Fibroblast of gingiva (primary cell): ENCODE measurements at regions not wholly inside any gene's neighbourhood (a gene's known extent, or its start where the extent isn't known, plus 50 kb on each side); places are given as distances from the start of the nearest gene placed in this dataset.
"Not testable (repeated sequence)": the region's sequence is repeated elsewhere in the genome, so short reads cannot be mapped to it uniquely, and the experiment has no call there.

Source experiments
- DNase-seq: peaks from one replicate; pipeline ENCODE4 v3.0.0-alpha.2; 2011; ENCODE audit warnings: low read depth

GRCh38 chr9:78871086-78871451 lies 574.1 kb downstream of the PSAT1 start:
- no peak for DNase-seq

- peak; percentile 83 for DNase-seq
These were observed 574.8 kb downstream of the PSAT1 start for GRCh38 chr9:78871452-78872331.

DNA sequence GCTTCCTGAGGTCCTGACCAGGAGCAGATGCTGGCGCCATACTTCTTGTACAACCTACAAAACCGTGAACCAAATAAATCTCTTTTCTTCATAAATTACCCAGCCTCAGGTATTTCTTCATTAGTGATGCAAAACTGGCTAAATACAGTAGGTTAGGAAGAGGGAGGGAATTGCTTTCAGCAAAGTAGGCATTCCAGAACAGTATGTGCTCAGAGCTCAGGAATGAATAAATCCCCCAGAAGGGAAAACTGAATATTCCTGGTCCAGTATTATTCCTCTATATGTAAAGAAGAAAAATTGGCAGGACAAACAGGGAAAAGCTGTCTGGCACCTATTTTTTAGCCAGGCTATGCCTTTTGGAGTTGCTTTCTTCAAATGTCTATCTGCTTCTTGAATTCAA lies 577.1 kb downstream of the PSAT1 start:
- no peak for DNase-seq

DNA sequence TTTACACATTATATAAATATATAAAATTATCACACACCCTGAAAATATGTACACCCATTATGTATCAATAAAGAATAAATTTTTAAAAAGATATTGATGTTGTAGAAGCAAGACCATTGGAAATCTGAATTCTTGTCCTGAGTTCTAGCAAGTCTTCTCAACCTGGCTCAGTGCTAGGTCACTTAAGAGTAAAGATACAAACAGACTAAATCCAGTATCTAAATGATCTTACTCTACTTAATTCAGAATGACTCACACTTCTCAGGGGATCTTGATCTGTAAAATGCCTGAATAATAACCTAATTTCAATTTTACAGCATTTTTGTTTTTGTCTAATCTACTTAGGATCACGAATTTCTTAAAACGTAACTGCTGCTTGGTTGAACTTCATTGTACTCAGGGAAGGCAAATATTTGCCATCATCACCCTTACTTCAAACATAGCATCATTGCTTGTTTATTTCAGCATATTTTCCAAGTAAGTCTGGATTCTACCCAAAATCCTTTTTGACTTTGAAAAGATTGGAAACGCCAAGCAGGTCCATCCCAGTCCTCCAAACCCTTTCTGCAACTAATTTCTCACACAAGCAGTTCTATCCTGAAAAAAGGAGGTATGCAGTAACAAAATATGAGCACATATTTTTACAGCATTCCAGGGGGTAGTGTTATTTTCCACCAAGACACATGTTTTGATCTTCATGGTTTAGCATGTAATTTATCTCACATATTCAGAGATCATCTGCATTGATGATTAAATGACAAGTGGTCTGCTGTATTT lies 582.6 kb downstream of the PSAT1 start:
- peak; percentile 62 for DNase-seq

DNA sequence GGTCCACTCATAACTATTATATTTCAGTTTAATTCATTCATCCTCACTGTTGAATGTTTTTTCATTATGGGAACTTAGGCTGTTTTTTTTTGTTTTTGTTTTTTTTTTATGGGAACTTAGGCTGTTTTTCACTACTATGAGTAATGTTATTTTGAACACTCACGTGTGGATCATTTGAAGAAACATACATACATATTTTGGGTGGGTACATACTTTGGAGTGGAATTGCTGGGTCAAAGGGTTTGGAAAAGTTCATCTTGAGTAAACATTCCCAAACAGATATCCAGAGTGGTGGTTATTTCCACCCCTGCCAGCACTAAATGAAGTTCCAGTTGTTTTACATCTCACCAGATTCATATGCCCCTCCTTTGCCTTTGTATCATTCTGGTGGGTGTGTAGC lies 584.4 kb downstream of the PSAT1 start:
- no peak for DNase-seq

GRCh38 chr9:78882481-78882880 lies 585.6 kb downstream of the PSAT1 start:
- no peak for DNase-seq

GRCh38 chr9:78884611-78885150 lies 587.8 kb downstream of the PSAT1 start:
- no peak for DNase-seq

DNA sequence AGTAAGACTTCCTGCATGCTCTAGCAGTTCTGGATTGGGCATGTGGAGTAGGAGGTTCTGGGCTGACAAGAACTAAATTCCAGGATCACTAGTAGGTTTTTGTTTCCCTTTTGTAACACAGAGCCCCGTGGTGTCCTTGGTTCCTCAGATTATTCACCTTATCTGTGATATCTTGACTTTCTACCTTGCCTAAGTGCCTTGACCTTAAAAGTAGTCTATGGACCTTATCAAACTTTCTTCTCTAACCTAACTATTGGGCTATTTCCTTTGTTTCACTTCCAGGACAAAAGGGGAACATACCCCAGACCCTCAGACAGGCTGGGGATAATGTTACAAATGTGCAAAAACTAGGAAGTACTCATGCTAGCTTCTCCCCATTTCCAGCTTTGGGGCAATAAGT lies 595.3 kb downstream of the PSAT1 start:
- no peak for DNase-seq

DNA sequence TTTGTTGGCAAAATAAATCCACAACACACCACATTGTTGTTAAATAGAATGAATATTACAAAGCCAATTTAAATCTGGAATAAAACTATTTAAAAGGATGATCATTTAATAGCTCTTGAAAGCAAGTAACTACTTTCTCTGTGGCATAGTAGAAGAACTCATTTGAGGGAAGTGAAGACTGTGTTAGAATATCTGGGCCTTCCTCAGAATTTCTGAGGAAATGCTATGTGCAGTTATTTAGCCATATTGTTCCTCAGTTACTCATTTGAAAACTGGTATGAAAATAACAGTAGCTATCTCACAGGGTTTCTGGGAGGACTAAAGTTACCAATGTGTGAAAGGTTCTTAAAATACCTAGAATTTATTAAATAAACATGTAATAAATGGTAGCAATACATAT lies 595.8 kb downstream of the PSAT1 start:
- no peak for DNase-seq

- DNase-seq: peak; percentile 53
These were observed 597.0 kb downstream of the PSAT1 start for GRCh38 chr9:78893774-78894401.

GRCh38 chr9:78896479-78896878 lies 599.6 kb downstream of the PSAT1 start:
- no peak for DNase-seq

- DNase-seq: no peak
These were observed 601.3 kb downstream of the PSAT1 start for GRCh38 chr9:78898234-78898633.

DNA sequence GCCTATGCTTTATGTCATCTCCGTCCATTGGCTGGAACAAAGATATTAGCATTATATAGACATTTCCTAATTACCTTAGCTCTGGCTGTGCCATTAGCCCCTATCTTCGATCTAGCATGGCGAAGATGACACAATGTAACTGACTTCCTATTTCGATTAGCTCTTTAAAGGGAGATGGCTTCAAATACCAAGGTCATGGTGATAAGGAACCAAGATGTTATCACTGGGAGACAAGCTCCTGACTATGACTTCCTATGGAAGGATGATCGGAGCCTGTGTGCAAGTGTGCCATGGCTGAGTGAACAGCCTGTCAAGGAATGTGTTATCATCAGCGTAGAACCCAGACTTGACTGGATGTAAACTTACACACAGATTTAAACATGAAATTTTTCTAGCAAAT lies 602.1 kb downstream of the PSAT1 start:
- no peak for DNase-seq

DNA sequence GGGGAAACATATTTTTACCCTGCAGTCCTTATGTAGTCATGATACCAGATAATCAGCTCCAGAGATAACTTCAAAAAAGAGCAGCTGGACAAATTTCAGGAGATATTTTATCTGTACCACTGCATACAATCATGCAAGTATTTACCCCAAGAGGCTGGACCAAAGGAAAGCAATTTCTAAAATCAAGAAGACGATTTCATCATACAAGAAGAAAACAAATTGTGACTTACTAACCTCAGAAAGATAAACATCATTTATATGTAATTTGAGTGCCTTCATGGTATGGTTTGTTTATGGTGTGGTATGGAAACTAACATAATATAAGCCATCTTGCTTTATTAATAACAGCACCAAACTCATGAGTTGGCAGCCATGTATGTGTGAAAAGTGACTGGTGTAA lies 603.6 kb downstream of the PSAT1 start:
- DNase-seq: peak; percentile 55

DNA sequence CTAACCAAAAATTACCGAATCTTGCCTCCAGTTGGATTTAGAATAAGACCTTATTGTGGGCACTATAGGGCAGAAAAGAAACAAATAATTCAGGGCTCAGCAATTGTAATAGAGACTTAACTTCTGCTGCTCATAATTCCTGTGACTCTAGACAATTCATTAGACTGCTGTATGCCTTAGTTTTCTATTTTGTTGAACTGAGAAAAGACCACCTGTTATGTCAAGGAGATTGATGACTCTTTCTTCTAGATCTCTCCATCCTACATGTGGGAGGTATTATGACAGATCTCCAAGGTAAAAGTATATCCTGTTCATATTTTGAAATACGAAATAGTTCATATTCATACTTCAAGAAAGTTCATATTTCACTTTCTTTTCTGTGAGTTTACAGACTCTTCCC lies 605.1 kb downstream of the PSAT1 start:
- DNase-seq: no peak

DNA sequence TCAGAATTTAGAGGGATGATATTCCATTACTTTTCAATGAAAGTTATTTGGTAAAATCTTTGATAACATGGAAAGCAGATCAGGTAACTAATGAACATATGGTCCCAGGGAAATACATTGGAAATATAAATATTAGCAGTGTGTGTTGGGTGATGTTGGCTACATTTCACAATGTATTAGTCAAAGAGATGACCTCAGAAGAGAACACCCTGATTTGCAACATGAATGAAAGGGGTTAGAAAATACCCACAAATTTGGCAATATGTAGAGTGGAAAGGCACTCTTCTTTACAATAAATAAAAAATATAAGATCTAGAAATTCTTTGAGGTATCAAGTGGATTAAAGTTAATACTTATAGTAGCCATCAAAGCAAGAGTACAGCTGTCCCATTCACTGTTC lies 606.7 kb downstream of the PSAT1 start:
- DNase-seq: peak; percentile 28

DNA sequence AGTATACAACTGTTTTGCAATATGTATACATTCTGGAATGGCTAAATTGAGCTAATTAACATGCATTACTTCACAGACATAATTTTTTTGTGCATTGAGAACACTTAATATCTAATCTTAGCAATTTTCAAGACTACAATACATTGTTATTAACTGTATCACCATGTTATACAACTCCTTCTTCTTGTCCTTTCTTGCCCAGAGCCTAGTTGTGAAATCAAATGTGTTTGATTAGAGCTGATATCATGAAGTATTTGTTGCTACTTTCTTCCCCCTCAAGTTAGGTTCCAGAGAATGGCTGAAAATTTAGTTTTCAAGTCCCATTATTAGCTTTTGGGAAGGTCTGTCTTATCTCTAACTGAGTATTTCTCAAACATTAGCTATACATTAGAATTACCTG lies 607.8 kb downstream of the PSAT1 start:
- DNase-seq: no peak

DNA sequence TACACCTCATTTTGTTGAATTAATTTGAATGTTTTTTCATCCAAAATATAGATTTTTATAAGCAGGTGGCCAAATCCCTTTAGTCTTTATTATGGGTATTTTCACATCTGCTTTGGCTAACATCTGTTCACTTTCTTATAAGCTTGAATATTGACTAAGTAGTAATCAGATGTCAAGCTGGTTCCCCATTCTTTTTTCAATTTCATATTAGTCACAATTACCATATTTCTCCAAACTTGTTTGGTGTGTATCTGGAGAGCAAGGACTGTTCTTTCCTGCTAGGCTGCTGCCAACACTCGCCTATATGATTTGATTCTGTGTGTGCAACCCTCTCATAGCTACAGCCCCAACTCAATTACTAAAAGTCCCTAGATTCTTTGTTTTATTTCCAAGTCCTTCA lies 608.5 kb downstream of the PSAT1 start:
- DNase-seq: no peak

DNA sequence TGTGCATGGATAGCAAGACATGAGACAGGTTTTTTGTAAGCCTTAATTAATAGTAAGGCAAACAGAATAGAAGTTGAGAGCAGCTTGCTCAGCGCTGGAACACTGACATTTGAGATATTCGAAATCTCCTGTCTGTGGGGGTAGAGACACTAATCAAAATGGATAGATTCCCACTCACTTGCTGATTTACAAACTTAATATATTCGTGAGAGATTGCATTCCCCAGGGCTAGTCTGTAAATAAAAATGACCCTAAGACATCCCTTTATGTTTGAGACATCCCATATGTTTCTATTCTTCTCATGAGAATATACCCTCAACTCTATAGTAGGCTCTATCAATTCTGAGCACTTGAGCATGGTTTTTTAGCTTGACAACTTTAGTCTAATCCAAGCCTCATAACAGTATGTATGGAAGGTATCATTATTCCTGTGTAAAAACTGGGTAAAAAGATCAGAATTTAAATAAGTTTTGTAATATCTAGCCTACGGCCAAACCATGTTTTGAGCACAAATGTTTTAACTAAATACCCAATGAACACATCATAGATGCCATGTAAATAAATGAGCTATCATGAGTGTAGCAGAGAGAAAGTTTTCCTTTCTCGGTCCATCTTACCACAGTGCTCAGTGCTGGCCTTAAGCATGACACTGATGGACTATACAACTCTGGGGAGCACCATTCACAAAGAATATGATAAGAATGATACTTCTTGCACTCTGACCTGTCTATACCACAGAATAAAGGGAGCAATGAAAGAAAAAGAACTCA lies 609.2 kb downstream of the PSAT1 start:
- no peak for DNase-seq

DNA sequence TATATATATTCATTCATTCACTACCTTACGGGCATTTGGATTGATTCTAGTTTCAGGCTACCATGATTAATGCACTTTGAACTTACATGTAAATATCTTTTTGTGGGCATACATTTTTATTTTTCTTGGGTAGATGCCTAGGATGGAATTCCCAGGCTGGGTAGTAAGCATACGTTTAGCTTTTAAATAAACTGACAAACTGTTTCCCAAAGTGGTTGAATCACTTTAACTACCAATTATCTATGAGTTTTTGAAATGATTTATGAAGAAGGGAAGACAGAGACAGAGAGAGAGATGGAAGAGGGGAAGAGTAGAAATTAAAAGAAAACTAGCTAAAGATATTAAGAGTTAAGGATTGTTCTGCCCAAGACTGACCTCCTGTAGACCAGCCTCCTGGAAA lies 612.6 kb downstream of the PSAT1 start:
- no peak for DNase-seq

DNA sequence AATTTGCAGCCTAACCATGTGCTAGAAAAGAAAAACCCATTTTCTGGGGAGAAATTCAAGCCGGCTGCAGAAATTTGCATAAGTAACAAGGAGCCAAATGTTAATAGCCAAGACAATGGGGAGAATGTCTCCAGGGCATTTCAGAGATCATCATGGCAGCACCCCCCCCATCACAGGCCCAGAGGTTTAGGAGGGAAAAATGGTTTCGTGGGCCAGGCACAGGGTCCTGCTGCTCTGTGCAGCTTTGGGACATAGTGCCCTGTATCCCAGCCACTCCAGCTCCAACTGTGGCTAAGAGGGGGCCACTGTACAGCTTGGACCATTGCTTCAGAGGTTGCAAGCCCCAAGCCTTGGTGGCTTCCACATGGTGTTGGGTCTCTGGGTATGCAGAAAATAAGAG lies 620.0 kb downstream of the PSAT1 start:
- not testable (repeated sequence) for DNase-seq

DNA sequence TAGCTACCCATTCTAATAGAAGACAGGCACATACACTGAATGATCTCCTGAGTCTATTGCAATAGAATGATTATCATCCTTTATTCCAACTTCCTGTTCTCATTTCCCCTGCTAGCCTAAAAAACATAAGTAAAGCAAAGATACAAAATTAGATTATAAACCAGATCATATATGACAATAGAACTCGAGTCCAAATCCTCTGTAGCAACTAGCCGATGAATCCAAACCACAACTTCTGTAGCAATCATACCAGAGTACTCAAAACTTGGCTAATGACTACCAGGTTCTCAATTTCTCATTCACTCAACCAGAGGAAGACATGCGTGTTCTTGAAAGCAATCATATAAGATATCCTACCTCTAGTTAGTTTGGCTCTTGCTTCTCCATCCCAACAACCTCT lies 622.1 kb downstream of the PSAT1 start:
- DNase-seq: peak; percentile 65
